H1 (cell line): ENCODE measurements at regions not wholly inside any gene's neighbourhood (a gene's known extent, or its start where the extent isn't known, plus 50 kb on each side); places are given as distances from the start of the nearest gene placed in this dataset.

Source experiments
- CTCF ChIA-PET: fragments of 300-600 bp; sonication (Branson Sonifier 250); formaldehyde crosslinking; loops from one replicate; lab custom pipeline; 2021; ENCODE audit not compliant: partially characterized antibody; lab: Charles Lee
- POLR2A ChIA-PET: fragments of 300-600 bp; sonication (Branson Sonifier 250); formaldehyde crosslinking; loops from one replicate; lab custom pipeline; 2021; ENCODE audit warnings: inconsistent platforms; ENCODE audit not compliant: partially characterized antibody; lab: Charles Lee
- DNase-seq, 2 experiments: peaks; one replicate each; pipeline versions ENCODE4 v3.0.0 to v3.0.0-alpha.2; 2010 to 2022; ENCODE audit warnings: low spot score in 2 of 2, low read depth in 1 of 2, mixed read lengths in 1 of 2
- FAIRE-seq: peaks from 2 replicates; lab custom pipeline; 2011; peaks lifted over from hg19 to GRCh38; lab: Jason Lieb, UNC
- H2AFZ ChIP-seq: 2 replicates; pipeline ENCODE4 v1.8.1; 2012; ENCODE audit warnings: low read length, inconsistent platforms
- H2AK5ac ChIP-seq: 2 replicates; pipeline ENCODE4 v1.6.1; 2013; ENCODE audit warnings: low read depth, low read length
- H2BK120ac ChIP-seq: replicated peaks from 2 replicates; pipeline ENCODE3; 2013; ENCODE audit warnings: low read depth, low read length, inconsistent platforms
- H2BK12ac ChIP-seq: 2 replicates; pipeline ENCODE4 v1.6.1; 2013; ENCODE audit warnings: low read depth, low read length
- H2BK15ac ChIP-seq: 2 replicates; pipeline ENCODE4 v1.6.1; 2013; ENCODE audit warnings: low read length
- H2BK20ac ChIP-seq: 2 replicates; pipeline ENCODE4 v1.6.1; 2013; ENCODE audit warnings: low read length
- H2BK5ac ChIP-seq: 2 replicates; pipeline ENCODE4 v1.6.1; 2013; ENCODE audit warnings: low read depth, low read length
- H3K14ac ChIP-seq: 2 replicates; pipeline ENCODE4 v1.6.1; 2013; ENCODE audit warnings: inconsistent platforms; ENCODE audit not compliant: insufficient read length
- H3K18ac ChIP-seq: 2 replicates; pipeline ENCODE4 v1.6.1; 2013; ENCODE audit warnings: low read length; ENCODE audit errors: extremely low read depth
- H3K23ac ChIP-seq: 2 replicates; pipeline ENCODE4 v1.6.1; 2013; ENCODE audit warnings: inconsistent platforms; ENCODE audit not compliant: insufficient read length
- H3K23me2 ChIP-seq: 2 replicates; pipeline ENCODE4 v1.6.1; 2013; ENCODE audit warnings: low read depth, low read length
- H3K27ac ChIP-seq: 2 replicates; pipeline ENCODE4 v1.6.1; 2011; ENCODE audit warnings: low read depth, low read length, inconsistent platforms
- H3K27me3 ChIP-seq, 4 experiments: replicated peaks in 1 of 4; 1 replicate in 1 of 4; 2 replicates in 3 of 4; pipeline versions ENCODE4 v1.6.1 to v1.8.1; 2011 to 2013; ENCODE audit warnings: low read length in 3 of 4, mild to moderate bottlenecking in 3 of 4, inconsistent platforms in 2 of 4, mixed read lengths in 2 of 4, moderate library complexity in 1 of 4; ENCODE audit not compliant: control insufficient read depth in 3 of 4, insufficient read depth in 3 of 4; ENCODE audit errors: extremely low read depth in 1 of 4
- H3K36me3 ChIP-seq, 4 experiments: 2 replicates each; pipeline versions ENCODE4 v1.6.1 to v1.8.1; 2011 to 2013; ENCODE audit warnings: mild to moderate bottlenecking in 4 of 4, low read length in 3 of 4, moderate library complexity in 2 of 4, control low read depth in 1 of 4, inconsistent platforms in 1 of 4; ENCODE audit not compliant: insufficient read depth in 4 of 4, control insufficient read depth in 2 of 4
- H3K4ac ChIP-seq: replicated peaks from 2 replicates; pipeline ENCODE3; 2013; ENCODE audit warnings: low read length, low read depth, mixed read lengths, inconsistent platforms; ENCODE audit not compliant: insufficient read length
- H3K4me1 ChIP-seq, 4 experiments: replicated peaks in 1 of 4; 1 replicate in 1 of 4; 2 replicates in 3 of 4; pipeline versions ENCODE4 v1.6.1 to v1.8.1; 2011 to 2013; ENCODE audit warnings: low read length in 3 of 4, inconsistent platforms in 2 of 4, mixed read lengths in 1 of 4; ENCODE audit not compliant: insufficient read depth in 4 of 4, control insufficient read depth in 3 of 4
- H3K4me2 ChIP-seq, 2 experiments: 2 replicates each; pipeline versions ENCODE4 v1.6.1 to v1.8.1; 2011 to 2013; ENCODE audit warnings: low read depth in 2 of 2, low read length in 2 of 2, control low read depth in 1 of 2, inconsistent platforms in 1 of 2, mild to moderate bottlenecking in 1 of 2; ENCODE audit not compliant: insufficient read depth in 1 of 2
- H3K4me3 ChIP-seq, 4 experiments: fragments of 200-600, 300-600 bp in 1 of 4; sonication (generic), shearing (Covaris generic), sonication (Bioruptor Twin) in 1 of 4; 2 replicates each; pipeline versions ENCODE4 v1.5.1 to v1.8.1; 2011 to 2016; ENCODE audit warnings: low read length in 4 of 4, low read depth in 3 of 4, control low read depth in 2 of 4, inconsistent platforms in 2 of 4, mild to moderate bottlenecking in 2 of 4, mixed read lengths in 1 of 4, moderate library complexity in 1 of 4; ENCODE audit not compliant: insufficient read depth in 2 of 4; ENCODE audit errors: extremely low read depth in 1 of 4
- H3K56ac ChIP-seq: replicated peaks from 2 replicates; pipeline ENCODE3; 2013; ENCODE audit warnings: low read depth, mild to moderate bottlenecking, mixed read lengths, low read length, inconsistent platforms; ENCODE audit not compliant: insufficient read length
- H3K79me1 ChIP-seq: 2 replicates; pipeline ENCODE4 v1.6.1; 2013; ENCODE audit warnings: low read depth, low read length, control low read depth
- H3K79me2 ChIP-seq, 2 experiments: 2 replicates each; pipeline versions ENCODE4 v1.6.1 to v1.8.1; 2012 to 2013; ENCODE audit warnings: low read length in 2 of 2, mild to moderate bottlenecking in 2 of 2, inconsistent platforms in 1 of 2; ENCODE audit not compliant: insufficient read depth in 2 of 2, control insufficient read depth in 1 of 2
- H3K9ac ChIP-seq, 4 experiments: replicated peaks in 1 of 4; 1 replicate in 1 of 4; 2 replicates in 3 of 4; pipeline versions ENCODE4 v1.6.1 to v1.8.1; 2011 to 2013; ENCODE audit warnings: low read depth in 3 of 4, low read length in 3 of 4, control low read depth in 2 of 4, mild to moderate bottlenecking in 2 of 4, moderate library complexity in 2 of 4, inconsistent platforms in 1 of 4; ENCODE audit errors: extremely low read depth in 1 of 4
- H3K9me3 ChIP-seq, 2 experiments: 2 replicates each; pipeline versions ENCODE4 v1.6.1 to v1.8.1; 2012 to 2013; ENCODE audit warnings: mild to moderate bottlenecking in 2 of 2, moderate library complexity in 2 of 2, control low read depth in 1 of 2, inconsistent platforms in 1 of 2, low read depth in 1 of 2, low read length in 1 of 2, mixed read lengths in 1 of 2; ENCODE audit not compliant: insufficient read depth in 2 of 2
- H4K20me1 ChIP-seq, 2 experiments: replicated peaks in 1 of 2; 2 replicates each; pipeline versions ENCODE3 to v1.8.1; 2011 to 2013; ENCODE audit warnings: inconsistent platforms in 2 of 2, low read length in 2 of 2, mild to moderate bottlenecking in 1 of 2; ENCODE audit not compliant: insufficient read depth in 2 of 2, control insufficient read depth in 1 of 2
- H4K5ac ChIP-seq: 2 replicates; pipeline ENCODE4 v1.6.1; 2013; ENCODE audit warnings: low read length, low read depth, mixed read lengths, inconsistent platforms; ENCODE audit not compliant: insufficient read length
- H4K8ac ChIP-seq: 2 replicates; pipeline ENCODE4 v1.8.0; 2013; ENCODE audit warnings: mild to moderate bottlenecking, moderate library complexity, low read length, inconsistent platforms; ENCODE audit not compliant: insufficient read depth; ENCODE audit errors: extremely low read depth
- H4K91ac ChIP-seq: replicated peaks from 2 replicates; pipeline ENCODE3; 2013; ENCODE audit warnings: low read length, mixed read lengths, inconsistent platforms; ENCODE audit not compliant: insufficient read length
- ATF2 ChIP-seq: IDR thresholded peaks from 2 replicates; pipeline ENCODE4 v1.6.1; 2012; ENCODE audit warnings: low read length, inconsistent platforms
- BACH1 ChIP-seq: IDR thresholded peaks from 2 replicates; pipeline ENCODE4 v1.6.1; 2012; ENCODE audit warnings: low read length, improper control_type of control experiment
- CEBPB ChIP-seq: IDR thresholded peaks from 2 replicates; pipeline ENCODE4 v1.6.1; 2012; ENCODE audit warnings: low read depth, low read length
- JUND ChIP-seq: IDR thresholded peaks from 2 replicates; pipeline ENCODE4 v1.6.1; 2011; ENCODE audit warnings: mild to moderate bottlenecking, improper control_type of control experiment, low read length

GRCh38 chr2:145597809-145598208 is 1077.9 kb upstream of the ZEB2 start:
- Histone ChIP-seq H2BK120ac (no peak overlapping the region), H3K4me2 (no peak overlapping the region), H4K91ac (no peak overlapping the region), H2BK20ac (no peak overlapping the region), H3K9me3 (no peaks in the 10 kb centered on the region), H4K8ac (no peak overlapping the region), H3K23ac (no peak overlapping the region), H2AK5ac (no peak overlapping the region), H3K27me3 (no peaks in the 10 kb centered on the region), H3K4me3 (no peak overlapping the region), H3K23me2 (no peaks in the 10 kb centered on the region), H3K56ac (no peak overlapping the region), H4K20me1 (no peaks in the 10 kb centered on the region), H2AFZ (no peak overlapping the region), H3K27ac (no peak overlapping the region), H3K9ac (no peak overlapping the region), H2BK15ac (no peak overlapping the region), H3K14ac (no peak overlapping the region), H3K18ac (no peak overlapping the region), H4K5ac (no peak overlapping the region), H3K36me3 (no peaks in the 10 kb centered on the region), H2BK5ac (no peak overlapping the region), H3K4ac (no peak overlapping the region), H2BK12ac (no peak overlapping the region), H3K79me1 (no peaks in the 10 kb centered on the region), H3K79me2 (no peaks in the 10 kb centered on the region), H3K4me1 (peaks cover 0 to 2% (median under 1%) of the 10 kb centered on the region in 4 experiments; a peak in 4 of 7 replicates)
- ChIA-PET POLR2A (no interaction called here), CTCF (no interaction called here)
- FAIRE-seq (no peak), DNase-seq (no peak)
- TF ChIP-seq CEBPB (peak; percentile 49; the same call in 1 of the 2 replicates), JUND (no peak), BACH1 (no peak), ATF2 (no peak)
